Inflammatory macrophage (primary cell): ENCODE measurements at regions not wholly inside any gene's neighbourhood (a gene's known extent, or its start where the extent isn't known, plus 50 kb on each side); places are given as distances from the start of the nearest gene placed in this dataset.

Experiments
- DNase-seq, 2 donors: peaks; one replicate each; pipeline ENCODE4 v3.0.0-alpha.2; 2020 to 2022

DNA sequence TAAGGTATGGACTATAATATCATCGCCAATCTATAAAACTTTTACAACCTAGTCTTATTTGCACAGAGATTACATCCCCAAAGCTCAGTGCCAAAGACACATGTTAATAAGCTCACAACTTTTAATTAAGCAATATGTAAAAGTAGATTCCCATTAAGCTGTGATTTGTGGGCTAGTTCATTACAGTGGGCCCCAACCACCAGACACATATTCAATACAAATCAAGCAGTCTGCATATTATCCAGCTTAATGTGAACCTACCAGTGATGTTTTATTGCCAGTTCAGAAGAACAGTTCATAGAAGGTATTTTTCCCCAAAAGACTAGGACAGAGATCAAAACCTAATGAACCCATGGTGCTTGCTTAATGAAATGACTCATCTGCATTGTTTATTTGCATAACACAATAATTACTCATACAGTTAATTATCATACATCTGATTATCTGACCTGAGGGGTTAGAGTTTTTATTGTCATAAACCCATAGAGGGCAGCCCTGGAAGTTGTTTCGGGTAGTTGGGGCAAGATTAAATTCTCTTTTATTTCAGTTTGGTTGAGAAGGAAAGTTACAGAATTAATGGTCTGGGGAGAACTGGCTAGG lies 831.0 kb downstream of the TFAP2A start:
- DNase-seq: no peak

DNA sequence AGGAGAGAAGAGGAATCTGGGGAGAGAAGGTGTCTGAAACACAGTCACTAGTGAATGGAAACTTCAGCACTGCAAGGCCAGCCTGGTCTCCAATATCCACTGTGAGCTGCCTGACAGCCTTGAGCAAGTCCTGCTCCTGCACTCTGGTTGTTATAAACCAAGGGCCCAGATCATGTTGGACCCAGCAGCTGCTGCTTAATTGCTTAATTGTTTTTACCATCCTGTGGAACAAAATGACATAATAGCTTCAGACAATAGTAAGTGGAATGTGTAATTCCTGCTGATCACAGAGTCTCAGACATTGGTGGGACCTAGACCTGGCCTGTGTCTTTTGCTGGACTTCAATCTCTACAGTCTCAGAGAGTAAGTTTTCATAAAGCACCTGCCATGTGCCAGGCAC lies 833.7 kb downstream of the TFAP2A start:
- DNase-seq: no peak

DNA sequence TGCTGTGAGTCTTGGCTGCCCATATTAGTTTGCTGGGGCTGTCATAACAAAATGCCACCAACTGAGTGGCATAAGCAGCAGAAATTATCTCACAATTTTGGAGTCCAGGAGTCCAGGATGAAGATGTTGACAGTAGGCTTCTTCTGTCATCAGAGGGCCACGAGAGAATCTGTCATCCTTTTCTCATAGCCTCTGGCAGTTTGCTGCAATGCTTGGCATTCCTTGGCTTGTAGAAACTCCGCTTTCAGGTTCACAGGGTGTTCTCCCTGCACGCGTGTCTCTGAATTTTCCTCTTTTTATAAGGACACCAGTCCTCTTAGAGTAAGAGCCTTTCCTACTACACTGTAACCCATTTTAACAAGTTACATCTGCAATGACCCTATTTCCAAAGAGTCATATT lies 838.4 kb downstream of the TFAP2A start:
- no peak for DNase-seq

DNA sequence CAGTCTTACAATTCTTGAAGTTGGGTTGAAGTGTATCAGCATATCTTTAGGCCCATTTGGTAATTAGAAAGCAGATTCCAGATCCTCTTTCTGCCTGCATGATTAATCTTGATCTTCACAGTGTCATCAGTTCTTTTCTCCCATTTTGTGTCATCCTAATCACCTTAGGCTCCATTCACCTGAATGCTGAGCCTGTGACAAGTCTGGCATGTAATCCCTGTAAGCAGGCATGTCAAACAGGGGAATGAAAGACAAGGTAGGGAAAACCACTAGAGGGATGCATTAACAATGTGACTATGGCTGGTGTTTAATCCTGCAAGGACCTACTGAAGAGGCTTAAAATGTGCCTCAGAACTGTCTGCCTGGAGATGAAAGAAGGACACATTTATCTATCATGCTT lies 848.8 kb downstream of the TFAP2A start:
- no peak for DNase-seq

DNA sequence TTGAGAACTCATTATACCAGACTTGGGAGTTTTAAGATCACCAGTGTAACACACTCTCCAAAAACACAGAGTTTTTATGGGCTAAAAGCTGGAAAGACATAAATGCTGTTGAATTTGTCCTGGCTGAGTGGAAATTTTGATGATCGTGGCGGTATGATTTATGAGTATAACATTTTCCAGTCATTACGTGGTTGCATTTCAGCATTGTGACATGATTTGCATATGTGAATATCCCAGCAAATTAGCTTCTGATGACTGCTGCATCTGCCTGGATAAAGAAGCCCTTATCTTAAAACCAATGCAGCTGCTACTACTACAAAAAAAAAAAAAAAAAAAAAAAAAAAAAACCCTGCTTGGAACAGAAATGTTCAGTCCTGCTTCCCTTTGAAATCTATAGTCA lies 850.9 kb downstream of the TFAP2A start:
- DNase-seq: no peak

DNA sequence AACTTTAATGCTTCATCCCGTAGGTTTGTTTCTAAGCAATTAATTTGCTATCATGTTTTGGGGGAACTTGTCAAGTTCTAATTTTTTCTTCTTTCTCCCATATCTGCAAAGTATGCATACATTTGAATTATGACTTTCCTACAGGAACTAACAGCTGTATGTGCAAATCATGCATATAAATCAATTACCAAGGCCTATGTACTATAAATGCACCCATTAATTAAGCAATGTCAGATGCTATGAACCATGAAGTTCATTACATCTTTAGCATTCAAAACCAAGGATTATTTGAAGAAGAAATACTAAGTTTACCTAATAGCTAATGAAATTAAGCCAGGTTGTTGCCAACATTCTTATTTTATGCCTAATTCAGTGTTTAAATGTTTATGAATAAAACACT lies 851.3 kb downstream of the TFAP2A start:
- DNase-seq: no peak

DNA sequence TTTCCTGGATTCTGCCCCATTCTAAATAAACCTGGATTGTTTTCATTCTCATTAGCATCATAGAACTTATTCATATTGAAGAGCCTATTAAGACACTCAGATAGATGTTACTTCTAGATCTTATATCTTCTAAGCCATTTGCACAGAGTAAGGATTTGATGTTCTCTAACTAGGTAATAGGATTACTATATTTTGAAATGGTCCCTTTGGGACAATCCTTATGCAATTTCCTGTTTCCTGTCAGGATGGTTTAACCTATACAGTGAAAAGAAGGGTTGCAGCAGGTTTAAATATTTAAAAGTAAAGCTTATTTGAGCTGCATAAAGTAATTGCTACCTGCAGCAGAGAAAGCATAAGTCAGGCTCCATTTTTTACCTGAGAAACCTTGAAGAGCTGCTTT lies 860.1 kb downstream of the TFAP2A start:
- no peak for DNase-seq

DNA sequence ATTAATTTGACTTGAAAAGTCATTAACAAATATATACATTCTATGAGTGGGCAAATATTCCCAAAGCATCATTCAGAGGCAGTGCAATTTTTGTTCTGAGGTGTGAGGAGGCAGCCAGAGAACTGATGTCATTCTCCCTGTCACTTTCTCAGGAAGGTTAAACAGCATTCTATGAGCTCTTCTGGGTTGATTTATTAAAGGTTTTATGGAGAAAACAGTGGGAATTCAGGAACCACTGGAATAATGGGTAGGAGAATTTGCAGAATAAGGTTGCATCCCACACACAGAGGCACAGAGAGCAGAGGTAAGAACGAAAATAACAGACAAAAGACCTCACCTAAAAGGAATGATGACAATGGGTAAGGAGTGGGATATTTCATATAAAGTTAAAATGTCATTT lies 860.6 kb downstream of the TFAP2A start:
- DNase-seq: no peak

DNA sequence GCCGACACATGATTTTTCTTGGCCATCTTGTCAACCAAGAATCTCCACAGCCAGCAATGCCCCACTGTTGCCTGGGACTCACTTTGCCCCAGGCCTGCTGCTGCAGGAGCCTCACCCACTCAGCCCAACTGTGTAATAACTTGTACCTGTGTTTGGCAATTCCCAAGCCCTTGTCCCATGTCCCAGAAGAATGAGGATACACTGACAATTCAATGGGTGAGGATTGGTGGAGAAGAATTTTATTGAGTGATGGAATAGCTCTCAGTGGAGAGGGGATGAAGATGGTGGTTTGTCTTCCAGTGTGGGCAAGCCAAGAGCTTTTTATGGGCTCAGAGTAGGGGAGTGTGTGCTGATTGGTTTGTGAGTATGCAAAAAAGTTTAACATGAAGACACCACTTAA lies 861.9 kb downstream of the TFAP2A start:
- DNase-seq: no peak

DNA sequence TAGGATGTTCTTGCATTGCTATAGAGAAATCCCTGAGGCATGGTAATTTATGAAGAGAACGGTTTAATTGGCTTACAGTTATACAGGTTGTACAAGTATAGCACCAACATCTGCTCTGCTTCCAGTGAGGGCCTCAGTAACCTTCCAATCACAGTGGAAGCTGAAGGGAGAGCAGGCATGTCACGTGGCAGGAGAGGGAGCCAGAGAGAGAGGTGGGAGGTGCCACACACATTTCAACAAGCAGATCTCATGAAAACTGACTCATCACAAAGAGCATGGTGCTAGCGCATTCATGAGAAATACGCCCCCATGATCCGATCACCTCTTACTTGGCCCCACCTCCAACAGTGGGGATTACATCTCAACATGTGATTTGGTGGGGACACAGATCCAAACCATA lies 871.2 kb downstream of the TFAP2A start:
- DNase-seq: no peak

DNA sequence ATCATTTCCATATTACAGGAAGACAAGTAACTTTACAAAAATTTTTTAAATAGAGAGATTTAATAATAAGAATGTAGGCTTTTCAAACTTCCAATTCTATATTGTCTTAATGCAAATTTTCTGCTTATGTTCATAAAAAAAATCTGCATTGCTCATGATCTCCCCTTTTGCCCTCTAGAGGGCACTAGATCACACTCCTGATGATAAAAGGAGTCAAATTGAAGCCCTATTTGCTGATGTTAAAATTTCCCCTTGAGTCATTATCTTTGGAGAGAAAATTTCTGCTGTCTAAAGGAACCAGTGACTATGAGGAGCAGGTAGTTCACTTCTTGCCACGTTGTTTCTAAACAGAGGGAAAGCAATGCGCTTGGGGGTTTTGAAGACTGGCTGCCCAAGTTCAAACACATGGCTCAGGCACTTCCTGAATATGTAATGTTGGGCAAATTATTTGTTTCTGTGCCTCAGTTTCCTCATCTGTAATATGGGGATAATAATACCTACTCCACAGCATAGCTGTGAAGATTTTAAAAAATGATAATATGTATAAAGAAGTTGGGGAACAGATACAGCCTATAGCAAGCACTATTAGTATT lies 874.2 kb downstream of the TFAP2A start:
- peak; percentile 24 to 45 for DNase-seq

DNA sequence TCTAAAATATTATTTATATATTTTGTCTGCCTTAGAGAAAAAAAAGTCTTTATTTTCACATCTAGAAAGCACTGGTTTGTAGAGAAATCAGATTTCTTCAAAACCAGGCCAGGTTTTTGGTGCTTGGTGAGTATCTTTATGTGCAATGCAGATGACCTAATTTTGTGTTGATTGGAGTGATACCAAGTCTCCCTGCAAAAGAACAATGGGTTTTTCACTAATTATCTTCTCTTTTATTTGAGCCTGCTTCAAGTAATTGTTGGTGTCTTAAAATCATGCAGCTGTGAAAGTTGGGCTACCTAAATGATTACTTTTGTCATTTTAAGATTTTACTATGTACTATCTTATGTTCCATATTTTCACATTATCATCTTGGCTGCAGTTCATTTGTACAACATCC lies 874.7 kb downstream of the TFAP2A start:
- DNase-seq: no peak

DNA sequence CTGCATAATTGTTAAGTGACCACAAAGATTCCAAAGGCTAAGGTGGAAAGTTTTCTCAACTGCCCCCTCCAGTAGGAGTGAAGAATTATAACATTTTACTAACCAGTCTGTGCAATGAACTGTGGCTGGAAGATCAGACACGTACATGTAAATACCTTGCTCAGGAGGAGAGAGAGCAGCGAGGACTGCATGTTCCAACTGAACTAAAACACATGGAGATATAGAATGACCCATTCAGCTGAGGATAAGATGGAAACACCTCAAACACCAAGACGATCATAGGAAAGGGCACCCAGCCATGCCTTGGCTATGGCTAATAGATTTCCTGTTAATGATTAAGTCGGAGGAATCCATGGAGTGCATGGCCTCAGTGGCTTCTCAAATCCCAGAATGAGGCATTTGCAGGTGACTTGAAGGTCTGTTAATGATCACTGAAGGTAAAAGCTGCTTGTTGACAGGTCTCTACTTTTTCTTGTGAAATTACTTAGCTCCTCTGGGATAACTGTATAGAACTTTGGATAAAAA lies 875.6 kb downstream of the TFAP2A start:
- DNase-seq: no peak

DNA sequence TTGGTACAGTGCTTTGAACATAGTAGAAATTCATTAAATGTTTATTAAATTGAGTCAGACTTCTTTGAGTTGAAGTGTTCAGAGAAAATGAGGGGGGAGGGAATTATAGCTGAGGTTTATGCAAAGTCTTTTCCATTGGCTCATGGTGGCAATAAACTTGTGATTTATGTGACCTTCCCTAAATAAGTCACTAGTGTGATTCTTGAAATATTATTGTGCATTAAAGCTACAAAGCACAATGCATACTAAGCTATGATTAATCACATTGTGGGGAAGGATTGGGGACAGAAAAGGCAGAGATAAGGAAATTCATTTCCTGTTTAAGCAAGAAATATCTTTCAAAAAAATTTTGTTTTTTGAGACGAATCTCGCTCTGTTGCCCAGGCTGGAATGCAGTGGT lies 877.5 kb downstream of the TFAP2A start:
- DNase-seq: no peak

DNA sequence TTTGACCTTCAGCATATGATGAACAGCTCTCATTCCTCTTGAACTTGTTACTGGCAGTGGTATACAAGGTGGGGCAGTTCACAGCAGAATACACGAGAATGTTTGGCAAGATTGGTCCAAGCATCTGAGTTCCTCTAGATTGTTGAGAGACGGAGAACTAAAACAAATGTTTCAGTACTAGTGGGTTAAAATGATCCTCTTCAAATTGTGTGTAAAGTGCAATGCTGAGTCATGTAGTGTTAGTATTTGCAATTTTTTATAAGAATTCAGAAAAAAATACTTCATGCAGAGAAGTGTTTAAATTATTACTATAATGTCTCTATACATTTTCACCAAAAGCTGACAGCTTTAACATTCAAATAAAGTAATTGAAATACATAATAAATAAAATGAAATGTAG lies 879.8 kb downstream of the TFAP2A start:
- no peak for DNase-seq

DNA sequence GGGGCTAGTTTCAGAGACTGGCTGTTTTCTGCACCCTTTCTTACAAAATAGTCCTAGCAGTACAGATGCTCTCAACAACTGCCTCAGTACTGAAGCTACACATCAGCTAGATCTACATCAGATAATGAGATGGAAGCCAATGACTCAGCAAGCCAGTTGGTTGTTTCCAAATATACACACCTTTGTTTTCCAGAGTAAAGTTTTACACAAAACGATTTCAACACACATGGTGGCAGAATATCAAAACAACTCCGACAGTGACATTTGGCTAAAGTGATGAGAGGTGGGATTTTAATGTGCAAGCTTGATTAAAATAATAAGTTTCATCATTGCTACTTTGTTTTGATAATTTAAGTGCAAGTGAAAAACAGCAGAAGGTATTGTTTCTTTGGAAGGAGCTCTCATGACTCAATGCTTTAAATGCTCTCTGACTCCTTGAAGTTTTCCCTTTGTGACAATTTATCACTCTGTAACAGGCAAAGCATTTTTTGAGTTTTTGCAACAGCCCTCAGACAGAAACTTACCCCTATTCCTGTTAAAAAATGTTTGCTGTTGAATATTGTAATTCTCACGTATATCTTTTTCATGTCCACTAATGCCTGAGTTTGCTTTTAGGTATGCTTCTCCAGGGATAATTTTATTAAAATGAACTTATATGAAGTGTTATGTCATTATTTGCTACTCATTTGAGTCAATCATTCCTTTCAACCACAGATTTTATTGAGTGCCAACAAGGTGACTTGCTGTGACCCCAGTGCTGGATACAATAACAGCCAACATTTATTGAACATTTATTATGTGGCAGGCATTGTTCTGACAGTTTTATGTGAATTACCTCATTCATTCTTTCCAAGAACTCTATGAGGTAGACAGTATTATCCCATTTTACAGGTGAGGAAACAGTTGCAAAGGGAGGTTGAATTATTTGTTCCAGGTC lies 882.0 kb downstream of the TFAP2A start:
- no peak for DNase-seq

DNA sequence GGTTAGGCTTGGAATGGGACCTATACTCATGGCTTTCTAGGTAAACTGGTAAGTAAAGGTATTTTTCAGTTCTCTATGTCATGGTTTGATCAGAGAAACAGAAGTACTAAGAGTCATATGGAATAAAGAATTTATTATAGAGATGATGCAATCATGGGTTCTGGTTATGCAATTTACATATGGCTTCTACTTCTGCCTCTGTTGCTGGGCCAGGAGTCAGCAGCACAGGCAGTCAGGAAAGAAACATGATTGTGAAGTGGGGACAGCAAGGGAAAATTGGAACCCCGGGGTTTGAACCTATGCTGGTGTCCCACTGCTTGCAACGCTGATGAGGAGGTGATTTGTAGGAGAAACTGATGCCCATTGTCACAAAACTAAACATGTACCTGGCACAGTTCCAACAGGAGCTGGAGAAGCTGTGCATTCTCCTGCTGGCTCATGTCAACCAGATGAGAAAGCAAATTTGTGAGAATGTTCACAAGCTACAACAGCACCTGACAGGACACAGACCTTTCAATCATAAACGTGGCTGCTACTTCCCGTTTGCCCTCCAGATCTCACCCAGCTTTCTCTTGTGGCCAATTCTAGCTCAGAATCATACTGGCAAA lies 887.1 kb downstream of the TFAP2A start:
- peak in 1 of 2 donors; percentile 29 for DNase-seq

DNA sequence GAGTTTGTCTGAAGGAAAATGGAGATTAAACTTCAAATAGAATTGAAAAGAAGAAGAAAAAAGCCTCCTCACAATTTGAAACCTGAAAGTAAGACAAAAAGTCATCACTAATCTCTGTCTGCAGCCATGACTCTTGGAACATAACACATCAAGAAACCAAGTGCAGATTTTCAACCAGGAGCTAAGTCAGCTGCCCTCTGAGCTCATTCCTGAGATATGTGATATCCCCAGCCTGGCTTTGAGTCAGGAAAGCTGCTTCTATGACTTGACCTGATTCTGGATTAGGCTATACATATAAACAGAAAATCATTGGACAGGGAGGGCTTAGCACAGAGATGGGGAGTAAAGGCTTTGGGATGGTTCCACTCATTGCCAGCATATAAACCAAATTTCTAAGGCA lies 891.4 kb downstream of the TFAP2A start:
- DNase-seq: no peak

DNA sequence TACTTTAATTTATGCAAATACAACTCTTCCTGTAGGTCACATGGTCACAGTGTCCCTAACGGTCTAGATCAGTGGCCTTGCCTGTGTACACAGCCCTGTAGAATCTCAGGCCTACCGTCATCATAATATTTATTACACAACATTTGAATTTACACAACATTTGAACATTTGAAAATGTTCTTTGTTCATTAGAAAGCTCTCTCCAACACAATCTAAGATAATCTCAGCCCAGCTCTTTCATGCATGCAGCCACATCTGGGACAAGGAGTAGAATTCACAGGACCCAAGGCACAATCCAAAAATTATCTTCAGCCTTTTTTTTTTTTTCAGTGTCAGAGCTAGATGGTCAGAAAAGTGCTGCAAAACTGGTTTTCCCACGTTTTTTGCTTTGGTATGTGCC lies 892.8 kb downstream of the TFAP2A start:
- DNase-seq: no peak

DNA sequence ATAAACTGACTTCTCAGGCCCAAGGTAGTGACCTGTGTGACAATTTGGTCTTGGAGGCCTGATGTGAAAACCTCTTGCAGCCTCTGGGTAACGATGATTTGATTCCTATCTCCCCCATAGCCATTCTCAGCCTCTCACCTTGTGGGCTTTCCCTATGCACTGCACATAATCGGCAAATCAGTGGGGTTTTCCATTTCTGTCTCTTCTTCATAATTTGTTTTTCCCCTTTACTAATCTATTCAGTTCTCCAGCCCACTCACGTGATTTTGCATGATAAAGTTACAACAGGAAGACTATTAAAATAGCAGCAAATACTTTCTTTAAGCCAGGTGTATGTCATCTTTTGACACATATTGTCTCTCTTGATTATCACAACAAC lies 893.7 kb downstream of the TFAP2A start:
- DNase-seq: no peak

DNA sequence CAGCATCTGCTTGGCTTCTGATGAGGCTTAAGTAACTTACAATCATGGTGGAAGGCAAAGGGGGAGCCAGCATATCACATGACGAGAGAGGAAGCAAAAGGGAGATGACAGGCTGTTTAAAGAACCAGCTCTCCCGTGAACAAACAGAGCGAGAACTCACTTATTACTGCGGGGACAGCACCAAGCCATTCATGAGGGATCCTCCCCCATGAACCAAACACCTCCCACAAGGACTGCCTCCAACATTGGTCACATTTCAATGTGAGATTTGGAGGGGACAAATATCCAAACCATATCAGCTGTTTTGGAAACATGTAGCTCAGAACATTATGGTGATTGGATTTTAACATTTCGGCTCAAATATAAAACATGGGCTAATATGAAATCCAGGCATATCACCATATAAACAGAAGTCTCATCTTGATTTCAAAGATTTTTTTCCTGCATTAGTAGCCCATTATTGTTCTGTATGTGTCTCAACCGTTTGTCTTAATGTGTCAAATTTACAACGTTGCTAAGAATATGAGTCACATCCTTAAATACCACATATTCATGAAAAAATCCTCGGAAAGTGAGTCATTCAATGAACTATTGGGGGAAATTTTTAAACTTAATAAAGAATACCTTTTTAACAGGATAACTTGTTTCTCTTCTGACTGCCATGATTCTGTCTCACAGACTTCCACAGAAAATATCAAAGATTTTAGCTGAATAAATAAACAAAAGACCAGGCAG lies 894.3 kb downstream of the TFAP2A start:
- DNase-seq: no peak

DNA sequence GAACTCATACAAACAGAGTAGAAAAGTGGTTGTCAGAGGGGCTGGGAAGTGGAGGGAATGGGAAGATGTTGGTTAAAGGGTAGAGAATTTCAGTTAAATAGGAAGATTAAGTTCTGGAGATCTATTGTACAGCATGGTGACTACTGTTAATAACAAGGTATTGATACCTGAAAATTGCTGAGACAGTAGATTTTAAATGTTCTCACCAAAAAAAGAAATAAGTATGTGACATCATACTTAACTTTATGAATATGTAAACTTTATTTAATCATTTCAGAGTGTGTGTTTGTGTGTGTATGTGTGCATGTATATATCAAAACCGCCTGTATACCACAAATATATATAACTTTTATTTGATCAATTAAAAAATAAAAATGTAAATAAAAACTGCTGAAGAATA lies 896.4 kb downstream of the TFAP2A start:
- DNase-seq: no peak

DNA sequence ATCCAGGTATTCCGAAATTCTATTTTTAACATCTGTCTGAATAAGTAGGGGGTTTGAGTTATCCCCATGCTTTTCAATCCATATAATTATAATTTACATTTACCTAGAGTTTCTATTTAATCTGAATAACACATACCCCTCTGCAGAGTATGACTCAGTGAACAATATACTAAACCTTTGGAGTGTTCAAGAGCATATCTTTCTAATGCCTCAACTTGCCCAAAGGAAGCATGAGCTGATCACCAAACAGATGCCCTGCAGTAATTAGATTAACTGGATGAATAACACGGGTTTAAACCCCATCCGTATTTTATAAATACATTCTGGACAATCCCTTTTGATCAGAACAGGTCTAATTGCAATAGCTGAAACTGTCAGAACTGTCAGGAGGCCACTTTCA lies 897.1 kb downstream of the TFAP2A start:
- no peak for DNase-seq
